PC-3 (cell line): ENCODE measurements at regions not wholly inside any gene's neighbourhood (a gene's known extent, or its start where the extent isn't known, plus 50 kb on each side); places are given as distances from the start of the nearest gene placed in this dataset.

Experiments used
- CTCF ChIP-seq: fragments of 300-600 bp; sonication (generic); conservative IDR thresholded peaks from 2 replicates; pipeline ENCODE4 v1.5.1; 2017; ENCODE audit warnings: antibody characterized with exemption, low read depth, mild to moderate bottlenecking, low read length
- EZH2 ChIP-seq: fragments of 300-600 bp; sonication (generic); IDR thresholded peaks from one replicate; pipeline ENCODE4 v1.6.1; 2017; ENCODE audit warnings: antibody characterized with exemption, mild to moderate bottlenecking, low read length; ENCODE audit not compliant: unreplicated experiment
- EZH2phosphoT487 ChIP-seq: fragments of 300-600 bp; sonication (generic); IDR thresholded peaks from 2 replicates; pipeline ENCODE4 v1.6.1; 2018; ENCODE audit warnings: mild to moderate bottlenecking, antibody characterized with exemption, low read length, borderline replicate concordance

GRCh38 chr5:27434335-27434734 is 395.9 kb upstream of the CDH9 start:
- TF ChIP-seq CTCF (no peak), EZH2 (no peak), EZH2phosphoT487 (no peak)
